H9 (cell line): ENCODE measurements at regions not wholly inside any gene's neighbourhood (a gene's known extent, or its start where the extent isn't known, plus 50 kb on each side); places are given as distances from the start of the nearest gene placed in this dataset.

ENCODE experiments used
- DNase-seq: peaks from one replicate; pipeline ENCODE4 v3.0.0-alpha.2; 2017
- H2AFZ ChIP-seq: one replicate; pipeline ENCODE4 v1.6.1; 2013; ENCODE audit warnings: mild to moderate bottlenecking, low read length, control low read depth, moderate library complexity
- H2AK5ac ChIP-seq: 2 replicates; pipeline ENCODE4 v1.6.1; 2013; ENCODE audit warnings: low read length, control low read depth, mixed read lengths; ENCODE audit not compliant: insufficient read length
- H2BK120ac ChIP-seq: one replicate; pipeline ENCODE4 v1.6.1; 2013; ENCODE audit warnings: low read depth, mild to moderate bottlenecking, low read length, control low read depth, inconsistent platforms; ENCODE audit not compliant: poor library complexity, severe bottlenecking
- H2BK12ac ChIP-seq: 2 replicates; pipeline ENCODE4 v1.6.1; 2013; ENCODE audit warnings: low read length, control low read depth, mixed read lengths, low read depth; ENCODE audit not compliant: insufficient read length
- H2BK15ac ChIP-seq: 2 replicates; pipeline ENCODE4 v1.6.1; 2013; ENCODE audit warnings: low read depth, low read length, control low read depth
- H2BK20ac ChIP-seq: one replicate; pipeline ENCODE4 v1.6.1; 2013; ENCODE audit warnings: low read depth, mild to moderate bottlenecking, low read length, control low read depth, inconsistent platforms; ENCODE audit not compliant: poor library complexity, severe bottlenecking
- H2BK5ac ChIP-seq: 2 replicates; pipeline ENCODE4 v1.6.1; 2013; ENCODE audit warnings: low read length, control low read depth, mixed read lengths; ENCODE audit not compliant: insufficient read length
- H3K14ac ChIP-seq: 2 replicates; pipeline ENCODE4 v1.6.1; 2013; ENCODE audit warnings: low read length, control low read depth; ENCODE audit not compliant: insufficient read depth
- H3K18ac ChIP-seq: 2 replicates; pipeline ENCODE4 v1.6.1; 2013; ENCODE audit warnings: low read depth, mild to moderate bottlenecking, mixed read lengths, low read length, control low read depth; ENCODE audit not compliant: insufficient read length
- H3K23ac ChIP-seq: 2 replicates; pipeline ENCODE4 v1.6.1; 2013; ENCODE audit warnings: low read length, control low read depth, mixed read lengths, low read depth; ENCODE audit not compliant: insufficient read length
- H3K23me2 ChIP-seq: 2 replicates; pipeline ENCODE4 v1.6.1; 2013; ENCODE audit warnings: low read depth, mild to moderate bottlenecking, mixed read lengths, low read length, control low read depth; ENCODE audit not compliant: insufficient read length, poor library complexity, severe bottlenecking
- H3K27ac ChIP-seq: 2 replicates; pipeline ENCODE4 v1.5.1; 2013; ENCODE audit warnings: low read length, control low read depth, mixed read lengths, low read depth; ENCODE audit not compliant: insufficient read length
- H3K27me3 ChIP-seq: 2 replicates; pipeline ENCODE4 v1.6.1; 2013; ENCODE audit warnings: low read length, control low read depth, inconsistent platforms; ENCODE audit not compliant: insufficient read depth
- H3K4ac ChIP-seq: 2 replicates; pipeline ENCODE4 v1.6.1; 2013; ENCODE audit warnings: low read depth, mild to moderate bottlenecking, control low read depth, inconsistent platforms, low read length, moderate library complexity
- H3K4me1 ChIP-seq: 2 replicates; pipeline ENCODE4 v1.6.1; 2013; ENCODE audit warnings: low read length, control low read depth, inconsistent platforms; ENCODE audit not compliant: insufficient read depth
- H3K4me2 ChIP-seq: 2 replicates; pipeline ENCODE4 v1.6.1; 2013; ENCODE audit warnings: low read length, control low read depth, mixed read lengths; ENCODE audit not compliant: insufficient read length, insufficient read depth
- H3K56ac ChIP-seq: 2 replicates; pipeline ENCODE4 v1.6.1; 2013; ENCODE audit warnings: low read depth, mild to moderate bottlenecking, mixed read lengths, low read length, control low read depth; ENCODE audit not compliant: insufficient read length
- H3K79me1 ChIP-seq: 2 replicates; pipeline ENCODE4 v1.6.1; 2013; ENCODE audit warnings: low read depth, mild to moderate bottlenecking, moderate library complexity, low read length, control low read depth, inconsistent platforms; ENCODE audit not compliant: insufficient read depth, poor library complexity, severe bottlenecking
- H3K79me2 ChIP-seq: 2 replicates; pipeline ENCODE4 v1.6.1; 2013; ENCODE audit warnings: low read length, control low read depth, inconsistent platforms; ENCODE audit not compliant: insufficient read depth
- H3K9ac ChIP-seq: 2 replicates; pipeline ENCODE4 v1.6.1; 2013; ENCODE audit warnings: low read length, control low read depth, mixed read lengths; ENCODE audit not compliant: insufficient read length; ENCODE audit errors: extremely low read depth
- H3K9me3 ChIP-seq: one replicate; pipeline ENCODE4 v1.6.1; 2013; ENCODE audit warnings: low read depth, low read length, inconsistent platforms; ENCODE audit not compliant: control insufficient read depth
- H3T11ph ChIP-seq: one replicate; pipeline ENCODE4 v1.6.1; 2013; ENCODE audit warnings: mild to moderate bottlenecking, low read length, control low read depth, inconsistent platforms
- H4K20me1 ChIP-seq: one replicate; pipeline ENCODE4 v1.6.1; 2013; ENCODE audit not compliant: control insufficient read depth, insufficient read length, insufficient read depth
- H4K5ac ChIP-seq: 2 replicates; pipeline ENCODE4 v1.6.1; 2013; ENCODE audit warnings: low read depth, mild to moderate bottlenecking, mixed read lengths, low read length, control low read depth; ENCODE audit not compliant: insufficient read length
- H4K8ac ChIP-seq: replicated peaks from 2 replicates; pipeline ENCODE4 v1.6.1; 2013; ENCODE audit warnings: low read length, control low read depth, mixed read lengths, low read depth; ENCODE audit not compliant: insufficient read length
- H4K91ac ChIP-seq: 2 replicates; pipeline ENCODE4 v1.6.1; 2013; ENCODE audit warnings: low read depth, mild to moderate bottlenecking, moderate library complexity, mixed read lengths, low read length, control low read depth; ENCODE audit not compliant: insufficient read length
- H3K27ac Mint-ChIP-seq, 3 experiments: 2 replicates in 2 of 3; 3 replicates in 1 of 3; pipeline ENCODE4 v1.8.0; 2020 to 2021; ENCODE audit warnings: mixed read lengths in 3 of 3, mild to moderate bottlenecking in 1 of 3, moderate library complexity in 1 of 3
- H3K27me3 Mint-ChIP-seq: 2 replicates; pipeline ENCODE4 v1.8.0; 2021; ENCODE audit warnings: low read depth, mild to moderate bottlenecking, moderate library complexity, mixed read lengths
- H3K36me3 Mint-ChIP-seq, 3 experiments: 2 replicates in 2 of 3; 3 replicates in 1 of 3; pipeline ENCODE4 v1.8.0; 2020 to 2021; ENCODE audit warnings: low read depth in 3 of 3, mixed read lengths in 3 of 3; ENCODE audit not compliant: insufficient read depth in 1 of 3
- H3K4me1 Mint-ChIP-seq, 2 experiments: 2 replicates each; pipeline ENCODE4 v1.8.0; 2020; ENCODE audit warnings: mixed read lengths in 2 of 2
- H3K4me3 Mint-ChIP-seq, 2 experiments: 2 replicates in 1 of 2; 3 replicates in 1 of 2; pipeline ENCODE4 v1.8.0; 2020 to 2021; ENCODE audit warnings: mild to moderate bottlenecking in 2 of 2, mixed read lengths in 2 of 2, moderate library complexity in 1 of 2
- H3K9me3 Mint-ChIP-seq, 2 experiments: 2 replicates in 1 of 2; 3 replicates in 1 of 2; pipeline ENCODE4 v1.8.0; 2020; ENCODE audit warnings: mild to moderate bottlenecking in 2 of 2, mixed read lengths in 2 of 2, moderate library complexity in 1 of 2
- CTCF ChIP-seq: fragments of 200-600 bp; sonication (generic); conservative IDR thresholded peaks from 3 replicates; pipeline ENCODE4 v1.8.0; 2021; ENCODE audit warnings: antibody characterized with exemption, mild to moderate bottlenecking
- WGBS: extraction: QIAGEN DNeasy Blood & Tissue Kit; methylation state at CpG from one replicate; pipeline ENCODE4 v1.1.7; 2013; ENCODE audit warnings: missing lambda C conversion rate, low lambda C conversion rate, mixed read lengths; ENCODE audit not compliant: insufficient read length; ENCODE audit errors: extremely low coverage; 5-methylcytosine and 5-hydroxymethylcytosine counted together

- H3K9me3 ChIP-seq, result no peaks in the 10 kb centered on the region
- no peak overlapping the region for H2BK120ac ChIP-seq
- no peak overlapping the region for H2BK20ac ChIP-seq
- no peak overlapping the region for H4K5ac ChIP-seq
- no peak for DNase-seq
- H2BK15ac ChIP-seq, result no peak overlapping the region
- H3K36me3 Mint-ChIP-seq, result no peaks in the 10 kb centered on the region
- no peaks in the 10 kb centered on the region for H3K79me1 ChIP-seq
- no peaks in the 10 kb centered on the region for H3K27me3 ChIP-seq
- no peaks in the 10 kb centered on the region for H3K27me3 Mint-ChIP-seq
- H2AFZ ChIP-seq, result no peak overlapping the region
- H3K18ac ChIP-seq, result no peak overlapping the region
- no peak overlapping the region for H3K27ac ChIP-seq
- H3K4me2 ChIP-seq, result no peak overlapping the region
- H3T11ph ChIP-seq, result no peak overlapping the region
- no peak overlapping the region for H4K91ac ChIP-seq
- WGBS, result no CpG with 5 or more reads among the region's 5 CpGs
- H3K9me3 Mint-ChIP-seq, result peaks cover 0 to 5% of the 10 kb centered on the region in 2 experiments; a peak in 2 of 5 replicates
- no peak overlapping the region for H2BK12ac ChIP-seq
- H3K14ac ChIP-seq, result no peak overlapping the region
- H2BK5ac ChIP-seq, result no peak overlapping the region
- H4K20me1 ChIP-seq, result no peaks in the 10 kb centered on the region
- H3K9ac ChIP-seq, result no peak overlapping the region
- no peak overlapping the region for H3K4ac ChIP-seq
- H3K4me3 Mint-ChIP-seq, result no peak overlapping the region
- H3K56ac ChIP-seq, result no peak overlapping the region
- no peak for TF ChIP-seq CTCF
- H3K27ac Mint-ChIP-seq, result no peak overlapping the region
- no peaks in the 10 kb centered on the region for H3K23me2 ChIP-seq
- no peak overlapping the region for H4K8ac ChIP-seq
- H3K23ac ChIP-seq, result no peak overlapping the region
- no peaks in the 10 kb centered on the region for H3K79me2 ChIP-seq
- H3K4me1 ChIP-seq, result no peaks in the 10 kb centered on the region
- H2AK5ac ChIP-seq, result no peak overlapping the region
- no peaks in the 10 kb centered on the region for H3K4me1 Mint-ChIP-seq
Measured at GRCh38 chr1:117795792-117796191, 133.6 kb downstream of the GDAP2 start.
